Lower leg skin (tissue), 4 donors: ENCODE measurements at regions not wholly inside any gene's neighbourhood (a gene's known extent, or its start where the extent isn't known, plus 50 kb on each side); places are given as distances from the start of the nearest gene placed in this dataset.

Source experiments
- DNase-seq, 2 donors: peaks; one replicate each; pipeline ENCODE4 v3.0.0-alpha.2; 2019; ENCODE audit warnings: low spot score in 2 of 2
- H3K4me3 ChIP-seq: fragments of 200-600 bp; sonication (generic); 2 replicates; pipeline ENCODE4 v1.5.1; 2017; ENCODE audit warnings: mild to moderate bottlenecking, low read depth; ENCODE audit not compliant: poor library complexity, severe bottlenecking
- POLR2A ChIP-seq, 2 donors: fragments of 450-650 bp; IDR thresholded peaks; one replicate each; pipeline ENCODE4 v1.6.1; 2016 to 2017; ENCODE audit warnings: antibody characterized with exemption in 2 of 2, mild to moderate bottlenecking in 1 of 2, moderate library complexity in 1 of 2
- WGBS, 2 donors: methylation state at CpG; one replicate each; pipeline ENCODE4 v1.1.5; 2018; 5-methylcytosine and 5-hydroxymethylcytosine counted together
- intact Hi-C: fragments of 100-400 bp; cut with DNase I; formaldehyde crosslinking; loops from one replicate; pipeline ENCODE4 v1.15.0; 2023; ENCODE audit warnings: low total_unique reads
- TF ChIP-seq, protein P1 (sequence below), 3 donors: fragments of 450-650 bp; IDR thresholded peaks; one replicate each; pipeline ENCODE4 v1.5.1; 2016; ENCODE audit warnings: antibody characterized with exemption in 3 of 3, mild to moderate bottlenecking in 3 of 3, moderate library complexity in 2 of 3

DNA sequence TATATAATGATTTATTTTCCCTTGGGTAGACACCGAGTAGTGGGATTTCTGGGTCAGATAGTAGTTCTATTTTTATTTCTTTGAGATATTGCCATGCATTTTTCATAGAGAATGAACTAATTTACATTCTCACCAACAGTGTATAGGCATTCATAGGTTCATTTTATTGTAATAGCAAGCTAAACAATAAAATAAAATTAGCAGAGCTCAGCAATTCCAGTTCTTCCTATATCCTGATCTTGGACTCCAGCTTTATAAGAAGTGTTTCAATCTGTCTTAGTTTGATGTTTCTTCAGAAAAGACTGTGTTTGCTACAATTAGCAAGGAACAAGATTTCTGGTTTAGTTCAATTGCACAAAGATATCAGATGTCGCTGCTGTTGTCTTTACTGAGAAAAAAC is 1024.4 kb upstream of the LRRTM1 start:
- TF ChIP-seq POLR2A (IDR thresholded peaks at IDR 0.05) = no peak
- TF ChIP-seq, protein P1, sequence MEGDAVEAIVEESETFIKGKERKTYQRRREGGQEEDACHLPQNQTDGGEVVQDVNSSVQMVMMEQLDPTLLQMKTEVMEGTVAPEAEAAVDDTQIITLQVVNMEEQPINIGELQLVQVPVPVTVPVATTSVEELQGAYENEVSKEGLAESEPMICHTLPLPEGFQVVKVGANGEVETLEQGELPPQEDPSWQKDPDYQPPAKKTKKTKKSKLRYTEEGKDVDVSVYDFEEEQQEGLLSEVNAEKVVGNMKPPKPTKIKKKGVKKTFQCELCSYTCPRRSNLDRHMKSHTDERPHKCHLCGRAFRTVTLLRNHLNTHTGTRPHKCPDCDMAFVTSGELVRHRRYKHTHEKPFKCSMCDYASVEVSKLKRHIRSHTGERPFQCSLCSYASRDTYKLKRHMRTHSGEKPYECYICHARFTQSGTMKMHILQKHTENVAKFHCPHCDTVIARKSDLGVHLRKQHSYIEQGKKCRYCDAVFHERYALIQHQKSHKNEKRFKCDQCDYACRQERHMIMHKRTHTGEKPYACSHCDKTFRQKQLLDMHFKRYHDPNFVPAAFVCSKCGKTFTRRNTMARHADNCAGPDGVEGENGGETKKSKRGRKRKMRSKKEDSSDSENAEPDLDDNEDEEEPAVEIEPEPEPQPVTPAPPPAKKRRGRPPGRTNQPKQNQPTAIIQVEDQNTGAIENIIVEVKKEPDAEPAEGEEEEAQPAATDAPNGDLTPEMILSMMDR (IDR thresholded peaks at IDR 0.05) = no peak
- 82 to 91% methylated on average over 2 of the region's 2 CpGs for WGBS, 2 donors
- no peak for DNase-seq
- no peak overlapping the region for H3K4me3 ChIP-seq
- intact Hi-C loops = no loop called here

DNA sequence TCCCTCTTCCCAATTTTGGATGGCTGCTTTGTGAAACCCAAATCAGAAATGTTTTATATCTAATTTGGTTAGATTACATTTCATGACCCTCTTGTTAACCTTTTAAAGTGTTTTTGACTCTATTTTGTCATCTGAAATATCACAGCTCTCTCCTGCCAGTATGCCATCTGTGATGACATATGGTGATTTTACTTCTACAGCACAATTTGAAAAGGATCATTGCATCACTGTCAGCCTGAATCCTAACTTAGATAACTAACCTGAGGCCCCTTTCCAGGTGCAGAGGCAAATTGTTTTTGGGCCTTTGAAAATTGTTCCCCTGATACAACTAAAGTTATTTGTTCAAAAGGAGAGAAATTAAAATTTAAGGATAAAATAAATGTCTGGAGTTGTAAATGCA is 1023.4 kb upstream of the LRRTM1 start:
- no peak for TF ChIP-seq POLR2A (IDR thresholded peaks at IDR 0.05)
- TF ChIP-seq, protein P1 (IDR thresholded peaks at IDR 0.05) = no peak
- no peak for DNase-seq
- H3K4me3 ChIP-seq = no peak overlapping the region
- intact Hi-C loops = no loop called here

DNA sequence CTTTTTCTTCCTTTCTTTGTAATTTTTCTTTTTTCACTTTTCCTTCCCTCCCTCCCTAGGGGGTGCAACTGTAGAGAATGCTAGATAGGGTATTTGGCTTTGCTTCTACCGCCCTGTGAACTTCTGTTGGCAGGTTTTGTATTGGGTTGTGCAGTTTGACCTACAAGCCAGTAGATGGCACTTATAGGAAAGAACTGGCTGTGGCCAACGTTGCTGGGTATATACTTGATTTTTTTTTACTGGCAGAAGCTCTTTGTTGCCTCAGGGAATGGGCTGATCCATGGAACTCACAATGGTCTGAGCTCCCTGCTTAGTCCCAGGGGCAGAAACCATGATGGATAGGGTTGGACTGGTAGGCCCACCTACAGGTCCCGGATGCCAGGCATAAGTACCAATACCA is 1019.5 kb upstream of the LRRTM1 start:
- intact Hi-C loops = no loop called here
- no peak for DNase-seq
- TF ChIP-seq POLR2A (IDR thresholded peaks at IDR 0.05) = no peak
- TF ChIP-seq, protein P1 (IDR thresholded peaks at IDR 0.05) = no peak
- 60 to 61% methylated on average over 3 of the region's 3 CpGs for WGBS, 2 donors
- no peak overlapping the region for H3K4me3 ChIP-seq

DNA sequence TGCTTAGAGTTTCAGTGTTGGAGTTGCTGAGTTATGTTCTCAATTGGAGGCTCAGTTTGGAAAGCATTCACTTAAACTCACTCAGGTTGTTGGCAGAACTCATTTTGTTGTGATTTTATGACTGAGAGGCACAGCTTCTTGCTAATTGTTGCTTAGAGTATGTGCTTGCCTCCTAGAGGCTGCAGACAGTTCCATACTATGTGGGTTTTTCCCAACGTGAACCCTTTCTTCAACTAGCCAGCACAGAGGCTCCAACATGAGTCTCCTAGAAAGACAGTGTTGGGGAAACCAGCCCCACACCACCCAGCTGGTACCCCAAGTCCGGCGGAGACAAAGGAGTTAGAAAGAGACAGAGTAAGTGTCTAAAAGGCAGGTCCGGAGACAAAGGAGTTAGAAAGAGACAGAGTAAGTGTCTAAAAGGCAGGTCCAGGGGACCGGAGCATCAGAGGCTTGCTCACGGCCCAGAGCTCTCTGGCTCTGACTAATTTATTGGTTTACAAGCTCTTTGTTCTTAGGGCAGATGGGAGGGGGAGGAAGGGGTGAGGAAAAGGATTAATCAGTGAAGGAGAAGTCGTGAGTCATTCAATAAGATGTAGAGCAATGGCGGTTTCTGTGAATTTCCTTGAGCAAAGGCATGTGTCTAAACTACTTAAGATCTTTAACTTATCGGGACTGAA is 999.7 kb upstream of the LRRTM1 start:
- H3K4me3 ChIP-seq = no peak overlapping the region
- TF ChIP-seq, protein P1 (IDR thresholded peaks at IDR 0.05) = no peak
- no peak for TF ChIP-seq POLR2A (IDR thresholded peaks at IDR 0.05)
- WGBS, 2 donors = 32 to 35% methylated on average over 9 of the region's 9 CpGs
- DNase-seq = no peak
- intact Hi-C loops = no loop called here

DNA sequence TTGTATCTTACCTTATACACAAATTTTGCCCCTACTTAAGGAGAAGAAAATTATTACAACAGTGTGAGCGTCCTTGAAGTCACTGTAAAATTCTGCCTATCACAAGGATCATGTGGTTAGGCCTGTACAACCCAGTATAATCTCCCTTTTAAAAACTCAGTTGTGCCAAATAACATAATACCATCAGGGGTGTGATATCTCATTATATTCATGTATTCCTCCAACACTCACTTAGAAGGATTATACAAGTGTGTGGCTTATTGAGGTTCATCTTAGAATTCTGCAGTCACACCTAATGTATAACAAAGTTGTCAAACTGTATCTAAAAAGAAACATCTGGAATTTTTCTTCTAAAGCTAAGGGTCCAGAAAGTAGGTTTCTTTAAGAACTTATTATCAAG is 998.8 kb upstream of the LRRTM1 start:
- DNase-seq = no peak
- H3K4me3 ChIP-seq = no peak overlapping the region
- intact Hi-C loops = no loop called here
- TF ChIP-seq, protein P1 (IDR thresholded peaks at IDR 0.05) = no peak
- no peak for TF ChIP-seq POLR2A (IDR thresholded peaks at IDR 0.05)
- WGBS, 2 donors = 76 to 85% methylated on average over 1 of the region's 1 CpG

DNA sequence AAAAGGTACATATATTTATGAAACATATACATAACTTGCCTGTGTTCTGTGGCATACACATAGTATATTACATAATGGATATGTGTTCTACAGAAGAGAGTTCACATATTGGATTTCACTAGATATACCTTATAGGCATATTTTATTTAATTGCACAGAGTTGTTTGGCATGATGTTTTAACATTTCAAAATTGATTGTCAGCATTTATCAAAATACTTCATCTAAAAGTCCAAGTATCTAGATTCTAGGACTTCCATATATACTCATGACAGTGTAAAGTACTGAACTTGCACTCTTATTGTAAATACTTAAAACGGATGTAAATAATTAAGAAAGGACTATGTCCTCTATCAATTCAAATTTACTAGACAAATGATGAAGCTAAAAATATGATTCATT is 995.3 kb upstream of the LRRTM1 start:
- intact Hi-C loops = no loop called here
- TF ChIP-seq POLR2A (IDR thresholded peaks at IDR 0.05) = no peak
- TF ChIP-seq, protein P1 (IDR thresholded peaks at IDR 0.05) = no peak
- H3K4me3 ChIP-seq = no peak overlapping the region
- DNase-seq = no peak
- 89 to 92% methylated on average over 1 of the region's 1 CpG for WGBS, 2 donors
